GM23248 (cell line): ENCODE measurements at regions not wholly inside any gene's neighbourhood (a gene's known extent, or its start where the extent isn't known, plus 50 kb on each side); places are given as distances from the start of the nearest gene placed in this dataset.

Source experiments
- DNase-seq: peaks from one replicate; pipeline ENCODE4 v3.0.0-alpha.2; 2015
- H2AFZ ChIP-seq: fragments of 200-600 bp; sonication (generic); 2 replicates; pipeline ENCODE4 v1.6.1; 2016; ENCODE audit warnings: antibody characterized with exemption
- H3F3A ChIP-seq: fragments of 200-600 bp; sonication (generic); 2 replicates; pipeline ENCODE4 v1.6.1; 2016; ENCODE audit warnings: mild to moderate bottlenecking, antibody characterized with exemption, mixed run types; ENCODE audit not compliant: insufficient read depth
- H3K27ac ChIP-seq: fragments of 200-600 bp; sonication (generic); 2 replicates; pipeline ENCODE4 v1.5.1; 2016; ENCODE audit warnings: mild to moderate bottlenecking
- H3K27me3 ChIP-seq: fragments of 200-600 bp; sonication (generic); replicated peaks from 2 replicates; pipeline ENCODE4 v1.6.1; 2016; ENCODE audit warnings: mild to moderate bottlenecking; ENCODE audit not compliant: insufficient read depth
- H3K36me3 ChIP-seq: fragments of 200-600 bp; sonication (generic); 2 replicates; pipeline ENCODE4 v1.6.1; 2016; ENCODE audit warnings: low read depth, mild to moderate bottlenecking
- H3K4me1 ChIP-seq: fragments of 200-600 bp; sonication (generic); 2 replicates; pipeline ENCODE4 v1.6.1; 2016; ENCODE audit warnings: mild to moderate bottlenecking; ENCODE audit not compliant: insufficient read depth
- H3K4me2 ChIP-seq: fragments of 200-600 bp; sonication (generic); one replicate; pipeline ENCODE4 v1.6.1; 2016; ENCODE audit warnings: mild to moderate bottlenecking; ENCODE audit not compliant: unreplicated experiment
- H3K4me3 ChIP-seq: fragments of 200-600 bp; sonication (generic); 2 replicates; pipeline ENCODE4 v1.5.1; 2016; ENCODE audit warnings: mild to moderate bottlenecking
- H3K79me2 ChIP-seq: fragments of 200-600 bp; sonication (generic); 2 replicates; pipeline ENCODE4 v1.6.1; 2016; ENCODE audit warnings: mild to moderate bottlenecking; ENCODE audit not compliant: insufficient read depth
- H3K9ac ChIP-seq: fragments of 200-600 bp; sonication (generic); 2 replicates; pipeline ENCODE4 v1.6.1; 2016; ENCODE audit warnings: mild to moderate bottlenecking
- H3K9me2 ChIP-seq: fragments of 200-600 bp; sonication (generic); 2 replicates; pipeline ENCODE4 v1.6.1; 2016; ENCODE audit warnings: mixed run types, mild to moderate bottlenecking, moderate library complexity; ENCODE audit not compliant: insufficient read depth
- H3K9me3 ChIP-seq: fragments of 200-600 bp; sonication (generic); one replicate; pipeline ENCODE4 v1.6.1; 2017; ENCODE audit warnings: low read depth
- H4K20me1 ChIP-seq: fragments of 200-600 bp; sonication (generic); 2 replicates; pipeline ENCODE4 v1.6.0; 2016; ENCODE audit not compliant: insufficient read depth
- EZH2 ChIP-seq: fragments of 200-600 bp; sonication (generic); IDR thresholded peaks from 2 replicates; pipeline ENCODE4 v1.6.1; 2018; ENCODE audit warnings: antibody characterized with exemption, mild to moderate bottlenecking; ENCODE audit not compliant: insufficient read depth, poor library complexity, severe bottlenecking
- EZH2phosphoT487 ChIP-seq: fragments of 200-600 bp; sonication (generic); IDR thresholded peaks from 2 replicates; pipeline ENCODE4 v1.6.1; 2018; ENCODE audit warnings: antibody characterized with exemption, moderate library complexity, mild to moderate bottlenecking, low read depth; ENCODE audit not compliant: insufficient read depth
- WGBS, 2 experiments: methylation state at CpG; one replicate each; pipeline ENCODE4 v1.1.6; 2015 to 2017; ENCODE audit warnings: low lambda C conversion rate in 2 of 2, low coverage in 1 of 2; ENCODE audit errors: missing lambda C conversion rate in 2 of 2; 5-methylcytosine and 5-hydroxymethylcytosine counted together
- in situ Hi-C: fragments of 300-500 bp; cut with MboI; formaldehyde crosslinking; loops from 2 replicates; pipeline ENCODE4 v1.15.0; 2020

GRCh38 chr5:124803617-124804323 lies 57.3 kb upstream of the ZNF608 start:
- Histone ChIP-seq H3K9me3 (no peaks in the 10 kb centered on the region), H3K4me3 (no peak overlapping the region), H3K4me2 (no peak overlapping the region), H3F3A (no peaks in the 10 kb centered on the region), H3K9ac (no peak overlapping the region), H3K9me2 (no peaks in the 10 kb centered on the region), H2AFZ (no peak overlapping the region), H3K4me1 (no peaks in the 10 kb centered on the region), H3K36me3 (no peaks in the 10 kb centered on the region), H3K27me3 (no peaks in the 10 kb centered on the region), H3K79me2 (no peaks in the 10 kb centered on the region), H4K20me1 (no peaks in the 10 kb centered on the region), H3K27ac (no peak overlapping the region)
- 83 to 84% methylated on average over 3 of the region's 3 CpGs for WGBS, 2 experiments
- in situ Hi-C loops, result no loop called here
- TF ChIP-seq EZH2phosphoT487 (no peak), EZH2 (no peak)
- no peak for DNase-seq

- H2AFZ ChIP-seq, result no peak overlapping the region
- no peaks in the 10 kb centered on the region for H3K9me2 ChIP-seq
- no peak for DNase-seq
- no peaks in the 10 kb centered on the region for H4K20me1 ChIP-seq
- in situ Hi-C loops, result no loop called here
- no peaks in the 10 kb centered on the region for H3K36me3 ChIP-seq
- H3K27me3 ChIP-seq, result no peaks in the 10 kb centered on the region
- 89% methylated on average over 1 of the region's 1 CpG for WGBS, 2 experiments
- H3K4me1 ChIP-seq, result no peaks in the 10 kb centered on the region
- H3K9ac ChIP-seq, result no peak overlapping the region
- no peaks in the 10 kb centered on the region for H3K9me3 ChIP-seq
- H3K27ac ChIP-seq, result no peak overlapping the region
- H3K4me3 ChIP-seq, result no peak overlapping the region
- H3K79me2 ChIP-seq, result no peaks in the 10 kb centered on the region
- H3F3A ChIP-seq, result no peaks in the 10 kb centered on the region
- H3K4me2 ChIP-seq, result no peak overlapping the region
- TF ChIP-seq EZH2 (no peak), EZH2phosphoT487 (no peak)
Measured at GRCh38 chr5:124806026-124806372, 59.6 kb upstream of the ZNF608 start.

GRCh38 chr5:124806373-124807077 lies 60.1 kb upstream of the ZNF608 start:
- in situ Hi-C loops, result no loop called here
- TF ChIP-seq EZH2phosphoT487 (no peak), EZH2 (no peak)
- Histone ChIP-seq H3K9me3 (no peaks in the 10 kb centered on the region), H3F3A (no peaks in the 10 kb centered on the region), H4K20me1 (no peaks in the 10 kb centered on the region), H3K9me2 (no peaks in the 10 kb centered on the region), H3K79me2 (no peaks in the 10 kb centered on the region), H3K36me3 (no peaks in the 10 kb centered on the region), H2AFZ (no peak overlapping the region), H3K4me3 (no peak overlapping the region), H3K27ac (no peak overlapping the region), H3K9ac (no peak overlapping the region), H3K4me1 (no peaks in the 10 kb centered on the region), H3K4me2 (no peak overlapping the region), H3K27me3 (no peaks in the 10 kb centered on the region)
- WGBS, 2 experiments, result 81 to 84% methylated on average over 12 of the region's 12 CpGs
- peak; percentile 44 for DNase-seq

- Histone ChIP-seq H3K9me3 (no peaks in the 10 kb centered on the region), H3K27ac (no peak overlapping the region), H3K4me3 (no peak overlapping the region), H3K4me2 (no peak overlapping the region), H3K79me2 (no peaks in the 10 kb centered on the region), H3K4me1 (no peaks in the 10 kb centered on the region), H3K9me2 (no peaks in the 10 kb centered on the region), H3K36me3 (no peaks in the 10 kb centered on the region), H3K9ac (no peak overlapping the region), H4K20me1 (no peaks in the 10 kb centered on the region), H2AFZ (no peak overlapping the region), H3K27me3 (no peaks in the 10 kb centered on the region), H3F3A (no peaks in the 10 kb centered on the region)
- no peak for DNase-seq
- WGBS, 2 experiments, result 96 to 97% methylated on average over 24 of the region's 24 CpGs
- in situ Hi-C loops, result no loop called here
- TF ChIP-seq EZH2 (no peak), EZH2phosphoT487 (no peak)
Measured at GRCh38 chr5:124808842-124809268, 62.4 kb upstream of the ZNF608 start.
